Activated naive CD4-positive, alpha-beta T cell treated with anti-CD3 and anti-CD28 coated beads, Interleukin-2, amount 50 U/mL, for 72 hours (primary cell): ENCODE measurements at regions not wholly inside any gene's neighbourhood (a gene's known extent, or its start where the extent isn't known, plus 50 kb on each side); places are given as distances from the start of the nearest gene placed in this dataset.

ENCODE experiments used
- ATAC-seq, 2 donors: fragments of 150-1000 bp; cut with Tn5 transposase; 2 replicates each; pipeline ENCODE4 v1.10.0; 2021; ENCODE audit warnings: mild to moderate bottlenecking in 2 of 2, moderate library complexity in 2 of 2
- DNase-seq, 2 donors: peaks; one replicate each; pipeline ENCODE4 v3.0.0; 2021 to 2022; ENCODE audit warnings: low spot score in 2 of 2
- H3K27ac Mint-ChIP-seq, 2 donors: one replicate each; pipeline ENCODE4 v1.8.0; 2022; ENCODE audit warnings: mild to moderate bottlenecking in 2 of 2, mixed read lengths in 2 of 2
- H3K36me3 Mint-ChIP-seq, 2 donors: one replicate each; pipeline ENCODE4 v1.8.0; 2022; ENCODE audit warnings: mixed read lengths in 2 of 2
- H3K9me3 Mint-ChIP-seq, 2 donors: one replicate each; pipeline ENCODE4 v1.8.0; 2022; ENCODE audit warnings: mixed read lengths in 2 of 2

DNA sequence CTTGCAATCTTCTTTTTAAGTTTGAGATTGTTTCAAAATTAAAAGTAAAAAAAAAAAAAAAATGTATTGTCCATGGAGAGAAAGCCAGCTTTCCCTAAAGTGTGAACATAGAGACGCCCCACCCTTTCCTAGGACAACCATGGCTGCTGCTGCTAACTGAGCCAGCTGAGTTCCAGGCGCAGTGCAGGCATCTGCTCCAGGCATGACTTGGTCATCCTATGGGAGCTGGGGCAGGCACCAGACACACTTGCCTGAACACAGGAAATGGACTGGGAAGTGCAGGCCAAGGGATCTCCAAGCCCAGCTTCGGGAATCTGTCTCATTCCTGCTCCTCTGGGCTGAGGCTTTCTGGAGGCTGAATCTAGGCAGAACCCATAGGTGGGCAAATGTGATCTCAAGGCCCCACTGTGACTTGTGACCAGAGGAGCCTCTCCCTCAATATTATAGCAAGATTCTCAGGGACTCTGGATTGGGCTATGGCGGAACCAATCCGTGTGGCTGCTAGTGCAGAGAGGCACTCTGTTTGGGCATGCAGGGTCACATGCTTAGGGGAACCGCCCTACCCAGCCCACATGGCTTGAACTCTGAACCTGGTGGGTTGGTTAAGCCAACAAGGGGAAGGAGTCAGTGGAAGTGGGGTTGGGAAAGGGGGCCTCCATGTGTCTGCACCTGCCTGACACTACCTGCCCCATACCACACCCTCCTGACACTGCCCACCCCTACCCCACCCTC is 138.2 kb upstream of the CST7 start:
- no peak overlapping the region for H3K27ac Mint-ChIP-seq
- H3K36me3 Mint-ChIP-seq = no peaks in the 10 kb centered on the region

DNA sequence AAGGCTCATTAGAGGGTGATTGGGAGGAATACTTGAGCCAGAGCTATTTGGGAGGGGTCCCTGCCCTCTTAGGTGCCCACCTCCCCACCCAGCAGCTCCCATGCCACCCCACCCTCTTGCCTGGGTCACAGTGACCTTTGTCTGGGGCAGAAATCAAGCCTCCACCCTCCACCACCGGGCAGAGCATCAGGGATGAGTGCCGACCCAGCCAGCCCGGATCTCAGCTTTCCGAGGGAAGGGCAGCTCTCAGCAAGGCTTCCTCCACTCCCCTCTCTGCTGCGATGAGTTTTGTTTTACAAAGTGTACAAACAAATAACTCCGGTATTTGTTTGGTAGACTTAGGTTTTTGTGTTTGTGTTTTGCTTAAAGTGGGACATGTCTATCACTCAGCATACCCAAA is 136.7 kb upstream of the CST7 start:
- ATAC-seq = no peak
- Mint-ChIP-seq H3K9me3 (peaks cover 0 to 4% of the 10 kb centered on the region in 2 donors), H3K36me3 (no peaks in the 10 kb centered on the region), H3K27ac (no peak overlapping the region)
- no peak for DNase-seq

More for the DNA sequence above, 138.2 kb upstream of the CST7 start:
- DNase-seq = no peak
- ATAC-seq = no peak
- peaks cover 0 to 4% of the 10 kb centered on the region in 2 donors for H3K9me3 Mint-ChIP-seq

DNA sequence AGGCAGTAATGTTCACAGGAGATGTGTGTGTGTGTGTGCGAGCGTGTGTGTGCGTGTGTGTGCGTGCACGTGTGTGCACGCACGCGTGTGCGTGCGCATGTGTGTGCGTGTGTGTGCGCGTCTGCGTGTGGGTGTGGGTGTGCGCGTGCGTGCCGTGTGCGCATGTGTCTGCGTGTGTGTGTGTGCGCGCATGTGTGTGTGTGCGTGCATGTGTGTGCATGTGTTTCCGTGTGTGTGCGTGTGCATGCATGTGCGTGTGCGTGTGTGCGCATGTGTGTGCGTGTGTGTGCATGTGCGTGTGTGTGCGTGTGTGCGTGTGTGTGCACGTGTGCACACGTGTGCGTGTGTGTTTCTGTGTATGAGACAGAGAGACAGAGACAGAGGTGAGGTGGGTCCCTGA is 136.0 kb upstream of the CST7 start:
- DNase-seq (no peak), ATAC-seq (no peak)
- H3K9me3 Mint-ChIP-seq = peaks cover 0 to 4% of the 10 kb centered on the region in 2 donors
- no peaks in the 10 kb centered on the region for H3K36me3 Mint-ChIP-seq
- no peak overlapping the region for H3K27ac Mint-ChIP-seq

DNA sequence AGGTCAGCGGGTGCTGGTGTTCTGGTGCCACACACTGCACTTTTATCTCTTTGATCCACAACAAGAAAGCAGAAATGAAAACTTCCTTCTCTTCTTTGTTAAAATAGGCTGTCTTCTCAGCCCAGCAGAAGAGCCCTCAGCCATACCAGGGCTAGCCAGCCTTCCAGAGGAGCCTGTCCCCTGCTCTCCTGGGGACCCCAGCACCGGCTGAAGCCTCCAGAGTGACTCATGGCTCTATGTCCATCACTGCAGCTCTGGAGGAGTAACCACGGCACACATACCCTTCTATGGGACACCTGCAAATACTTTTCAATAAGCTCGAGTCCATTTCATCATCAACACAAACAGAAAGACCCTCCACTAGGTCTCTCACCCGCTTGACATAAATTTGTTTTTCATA is 135.6 kb upstream of the CST7 start:
- no peaks in the 10 kb centered on the region for H3K36me3 Mint-ChIP-seq
- DNase-seq = no peak
- ATAC-seq = no peak
- H3K27ac Mint-ChIP-seq = no peak overlapping the region
- peaks cover 0 to 4% of the 10 kb centered on the region in 2 donors for H3K9me3 Mint-ChIP-seq

DNA sequence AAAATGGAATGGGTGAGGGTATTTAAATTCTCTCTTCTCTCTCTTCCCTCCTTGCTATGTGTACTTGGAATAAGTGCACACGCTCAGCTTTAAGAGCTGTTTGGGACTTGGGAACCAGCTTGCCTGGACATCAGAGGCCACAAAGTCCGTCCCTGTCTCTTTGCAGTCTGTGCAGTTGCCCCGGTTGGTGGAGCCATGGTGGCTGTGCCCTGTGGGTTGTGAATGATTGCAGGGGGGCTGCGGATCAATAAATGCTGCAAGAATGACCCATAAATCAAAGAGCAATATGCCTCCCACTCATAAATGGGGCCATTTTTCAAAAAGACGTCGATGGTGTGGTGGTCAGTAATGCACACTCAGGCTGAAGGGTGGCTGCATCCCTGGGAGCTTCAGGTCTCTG is 135.1 kb upstream of the CST7 start:
- H3K9me3 Mint-ChIP-seq = peaks cover 0 to 4% of the 10 kb centered on the region in 2 donors
- no peak overlapping the region for H3K27ac Mint-ChIP-seq
- DNase-seq (no peak), ATAC-seq (no peak)
- no peaks in the 10 kb centered on the region for H3K36me3 Mint-ChIP-seq

DNA sequence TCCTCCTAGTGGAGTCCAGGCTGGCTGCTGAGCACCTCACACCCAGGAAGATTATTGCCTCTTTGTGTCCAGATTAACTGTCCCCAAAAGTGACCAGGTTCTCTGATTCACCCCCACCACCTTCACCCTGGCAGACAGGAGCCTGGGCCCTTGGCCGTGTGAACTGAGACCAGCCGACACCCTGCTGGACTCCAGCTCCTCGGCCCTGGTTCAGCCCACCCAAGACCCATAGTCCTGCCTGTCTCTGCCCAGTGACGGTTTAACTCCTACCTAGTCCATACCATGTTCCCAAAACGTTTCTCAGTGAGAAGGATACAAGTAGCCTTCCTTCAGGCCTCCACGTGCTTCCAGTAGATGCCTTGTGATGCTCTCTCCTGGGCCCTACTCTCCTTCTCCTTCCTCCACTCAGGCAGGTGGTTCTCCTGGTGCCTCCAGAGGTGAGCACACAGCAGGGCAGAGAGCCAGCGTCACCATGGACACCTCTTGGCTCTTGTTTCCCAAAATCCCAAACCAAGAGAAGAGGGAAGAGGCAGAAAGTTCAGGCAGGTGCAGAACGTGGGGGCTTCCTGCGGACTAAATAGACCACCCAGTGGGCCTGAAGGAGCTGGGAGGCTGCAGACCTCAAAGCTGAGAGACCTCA is 134.4 kb upstream of the CST7 start:
- ATAC-seq (no peak), DNase-seq (no peak)
- Mint-ChIP-seq H3K9me3 (peaks cover 0 to 4% of the 10 kb centered on the region in 2 donors), H3K27ac (no peak overlapping the region), H3K36me3 (no peaks in the 10 kb centered on the region)

DNA sequence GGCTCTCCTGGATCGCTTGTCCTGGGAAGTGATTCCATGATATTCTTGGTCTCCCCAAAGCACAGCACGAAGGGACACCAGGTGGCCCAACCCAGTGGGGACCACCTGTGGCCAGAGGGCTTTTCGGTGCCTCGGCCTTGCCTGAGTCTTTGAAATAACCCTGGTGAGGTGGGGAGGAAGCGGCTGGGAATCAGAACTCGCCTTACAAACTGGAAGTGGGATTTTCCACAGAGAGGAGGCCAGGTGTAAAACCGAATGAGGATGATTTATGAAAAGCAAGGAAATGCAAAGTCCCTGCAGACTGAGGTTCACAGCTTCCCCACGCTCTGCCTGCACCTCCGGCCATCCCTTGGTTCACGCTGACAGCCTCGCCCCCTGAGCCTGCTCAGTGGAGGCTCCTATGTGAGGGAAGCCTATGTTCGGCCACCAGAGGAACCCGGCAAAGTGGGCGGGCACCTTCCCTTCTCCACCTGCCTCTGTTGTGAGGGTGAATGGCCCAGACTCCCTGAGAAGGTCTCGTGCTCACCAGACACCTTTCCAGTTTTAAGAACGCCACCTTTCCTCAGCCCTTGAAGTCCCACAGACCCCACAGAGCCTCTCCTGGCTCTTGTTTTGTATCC is 133.8 kb upstream of the CST7 start:
- ATAC-seq (no peak), DNase-seq (no peak)
- H3K9me3 Mint-ChIP-seq = peaks cover 0 to 4% of the 10 kb centered on the region in 2 donors
- H3K27ac Mint-ChIP-seq = no peak overlapping the region
- no peaks in the 10 kb centered on the region for H3K36me3 Mint-ChIP-seq

DNA sequence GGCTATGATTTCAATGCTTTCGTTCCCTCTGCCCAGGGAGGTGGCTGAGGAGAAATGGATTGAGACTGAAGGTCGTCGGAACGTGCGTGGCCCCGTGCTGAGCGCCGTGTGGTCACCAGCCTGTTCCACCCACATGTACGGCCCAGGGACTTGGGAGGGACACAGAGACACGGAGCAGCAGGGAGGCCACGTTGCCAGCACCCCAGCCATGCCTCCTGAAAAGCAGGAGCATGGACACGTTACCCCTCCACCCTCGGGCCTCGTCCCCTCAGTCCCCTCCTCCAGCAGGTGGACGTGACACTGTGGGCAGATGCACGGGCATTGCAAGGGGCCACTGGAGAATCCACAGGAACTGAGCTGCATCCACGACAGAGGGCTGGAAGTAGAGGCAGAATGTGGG is 133.1 kb upstream of the CST7 start:
- DNase-seq (no peak), ATAC-seq (no peak)
- Mint-ChIP-seq H3K27ac (no peak overlapping the region), H3K9me3 (peaks cover 0 to 4% of the 10 kb centered on the region in 2 donors), H3K36me3 (no peaks in the 10 kb centered on the region)

DNA sequence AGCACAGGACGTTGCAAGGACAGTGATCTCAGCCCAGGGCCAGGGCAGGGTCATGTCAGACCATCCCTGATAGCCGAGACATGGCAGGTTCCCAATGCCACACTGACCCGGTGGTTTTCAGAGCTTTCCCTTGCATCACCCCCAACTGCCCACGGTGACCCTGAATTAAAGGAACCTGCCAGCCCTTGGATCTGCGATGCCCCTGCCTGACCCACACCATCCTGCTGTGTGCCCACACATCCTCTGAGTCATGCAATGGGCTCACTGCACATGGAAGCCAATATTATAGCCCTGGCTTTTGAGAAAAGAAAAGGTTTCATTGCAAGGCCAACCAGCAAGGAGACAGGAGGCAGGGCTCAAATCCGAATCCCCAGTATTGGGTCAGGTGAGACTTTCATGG is 132.6 kb upstream of the CST7 start:
- Mint-ChIP-seq H3K9me3 (peaks cover 0 to 4% of the 10 kb centered on the region in 2 donors), H3K27ac (peak overlapping the region in 1 of 2 donors; percentile 9), H3K36me3 (no peaks in the 10 kb centered on the region)
- DNase-seq (no peak), ATAC-seq (no peak)

DNA sequence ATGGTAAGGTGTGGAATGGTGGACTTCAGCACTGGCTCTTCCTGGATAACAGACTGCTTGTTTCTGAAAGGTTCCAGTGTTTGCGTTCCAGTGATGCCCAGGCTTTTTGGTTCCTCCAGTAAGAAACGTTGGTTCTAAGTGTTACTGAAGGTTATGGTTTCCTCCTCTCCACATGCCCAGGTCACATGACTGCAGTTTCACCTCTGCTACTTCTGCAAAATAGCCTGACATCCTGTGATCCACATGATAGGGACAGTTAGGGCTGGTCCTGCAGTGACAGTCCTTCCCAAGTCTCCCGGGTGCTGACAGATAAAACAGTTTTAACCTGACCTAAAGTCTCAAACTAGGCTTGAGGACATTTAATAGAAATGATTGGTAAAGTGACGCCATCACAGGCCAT is 132.2 kb upstream of the CST7 start:
- Mint-ChIP-seq H3K9me3 (peaks cover 0 to 4% of the 10 kb centered on the region in 2 donors), H3K27ac (no peak overlapping the region), H3K36me3 (no peaks in the 10 kb centered on the region)
- ATAC-seq = no peak
- no peak for DNase-seq

DNA sequence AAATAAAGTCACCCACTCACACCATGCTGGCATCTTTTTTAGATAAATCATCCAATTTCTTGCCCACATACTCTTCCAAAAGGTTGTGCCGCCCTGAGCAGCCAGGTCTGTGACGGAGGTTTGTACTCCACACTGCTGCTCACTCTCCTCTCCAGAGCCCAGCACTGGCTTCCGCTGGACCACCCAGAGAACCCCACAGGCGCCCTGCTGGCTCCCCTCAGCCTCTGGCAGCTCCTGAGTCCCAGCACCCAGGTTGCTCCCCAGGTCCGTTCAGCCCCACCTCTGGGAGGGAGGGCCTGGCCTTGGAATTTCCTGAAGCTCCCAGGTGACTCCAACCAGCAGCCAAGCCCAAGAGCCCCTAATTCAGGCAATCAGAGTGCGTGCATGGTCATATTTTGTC is 131.7 kb upstream of the CST7 start:
- DNase-seq = no peak
- ATAC-seq = no peak
- Mint-ChIP-seq H3K27ac (no peak overlapping the region), H3K9me3 (peaks cover 0 to 4% of the 10 kb centered on the region in 2 donors), H3K36me3 (no peaks in the 10 kb centered on the region)

DNA sequence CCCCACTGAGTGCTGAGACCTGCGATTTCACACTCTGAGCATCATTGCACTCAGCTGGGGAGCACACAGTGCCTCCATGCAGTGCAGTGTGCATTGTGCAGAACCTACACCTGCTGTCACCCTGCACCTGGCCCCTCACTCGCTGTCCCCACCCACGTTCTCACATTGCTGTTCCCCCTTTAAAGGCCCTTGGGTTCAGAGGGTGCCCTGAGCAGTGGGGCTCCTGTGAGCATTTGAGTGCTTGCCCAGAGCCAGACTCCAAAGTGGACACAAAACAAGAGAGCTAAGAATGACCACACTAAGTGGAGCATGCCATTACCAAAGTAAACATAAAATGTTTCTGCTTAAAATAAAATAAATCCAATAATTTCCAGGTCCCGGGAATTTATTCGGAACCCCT is 131.0 kb upstream of the CST7 start:
- no peaks in the 10 kb centered on the region for H3K9me3 Mint-ChIP-seq
- no peak for DNase-seq

DNA sequence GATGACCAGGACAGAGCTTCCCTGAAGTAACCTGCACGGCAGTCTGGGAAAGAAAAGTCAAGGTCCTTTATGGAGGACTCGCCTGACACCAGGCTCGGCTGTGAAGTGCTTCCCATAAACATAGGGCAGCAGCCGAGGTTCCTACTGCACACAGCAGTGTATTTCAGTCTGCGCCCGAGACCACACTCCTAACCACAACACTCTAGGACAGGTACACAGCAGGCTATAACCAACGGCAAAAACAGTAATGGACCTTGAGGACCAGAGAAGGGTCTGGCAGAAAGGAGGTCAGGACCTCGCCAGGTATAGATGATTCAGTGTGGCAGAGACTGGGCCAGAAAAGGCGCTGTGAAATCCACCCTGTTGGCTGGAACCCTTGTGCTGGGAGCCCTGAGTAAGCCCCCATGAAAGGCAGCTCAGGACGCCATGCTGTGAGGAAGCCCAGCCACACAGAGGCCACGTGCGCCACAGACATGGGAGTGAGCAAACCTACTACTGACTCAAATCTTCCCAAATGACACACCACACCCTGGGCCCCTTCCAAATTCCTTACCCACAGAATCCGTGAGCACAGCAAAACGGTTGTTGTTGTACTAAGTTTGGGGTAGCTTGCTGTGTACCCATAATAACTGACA is 129.6 kb upstream of the CST7 start:
- DNase-seq (no peak), ATAC-seq (no peak)
- H3K9me3 Mint-ChIP-seq = no peaks in the 10 kb centered on the region
- no peak overlapping the region for H3K27ac Mint-ChIP-seq
- no peaks in the 10 kb centered on the region for H3K36me3 Mint-ChIP-seq

More for the DNA sequence above, 131.0 kb upstream of the CST7 start:
- no peak for ATAC-seq
- Mint-ChIP-seq H3K27ac (no peak overlapping the region), H3K36me3 (no peaks in the 10 kb centered on the region)

DNA sequence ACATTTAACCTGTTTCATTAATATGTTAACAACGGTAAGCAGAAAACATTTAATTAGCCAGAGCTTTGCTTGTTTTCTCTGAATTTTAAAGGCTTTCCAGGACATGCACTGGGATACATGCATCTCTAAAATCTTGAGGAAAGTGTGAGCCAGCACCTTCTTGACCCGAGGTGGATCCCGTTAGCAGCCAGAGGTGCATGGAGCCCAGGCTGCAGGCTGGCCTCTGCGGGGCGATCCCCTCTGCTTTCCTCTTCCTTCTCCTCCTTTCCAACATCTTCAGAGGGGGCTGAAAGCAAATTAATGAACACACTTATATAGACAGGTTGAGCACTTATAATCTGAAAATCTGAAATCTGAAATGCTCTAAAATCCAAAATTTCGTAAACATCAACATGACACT is 128.7 kb upstream of the CST7 start:
- Mint-ChIP-seq H3K36me3 (no peaks in the 10 kb centered on the region), H3K27ac (no peak overlapping the region), H3K9me3 (no peaks in the 10 kb centered on the region)
- ATAC-seq (no peak), DNase-seq (no peak)

DNA sequence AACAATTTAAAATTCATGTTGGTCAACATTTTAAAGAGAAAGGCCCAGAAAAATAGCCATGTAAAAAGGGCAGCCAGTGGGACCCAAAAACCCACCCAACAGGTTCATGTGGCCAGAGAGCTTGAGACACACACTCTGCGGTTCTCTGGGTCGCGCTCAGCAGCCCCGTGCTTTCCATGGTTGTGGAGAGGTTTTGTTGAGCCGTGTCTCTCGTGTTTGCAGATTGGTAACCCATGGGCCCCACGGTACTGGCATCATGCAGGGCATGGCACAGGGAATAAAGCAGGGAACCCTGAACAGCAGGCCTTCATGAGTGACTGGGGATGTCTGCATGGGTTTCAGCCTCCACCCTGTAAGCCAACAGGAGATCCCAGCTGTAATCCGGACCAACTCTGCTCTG is 127.7 kb upstream of the CST7 start:
- no peaks in the 10 kb centered on the region for H3K9me3 Mint-ChIP-seq
- DNase-seq (peak in 1 of 2 donors; percentile 1), ATAC-seq (no peak)
- no peaks in the 10 kb centered on the region for H3K36me3 Mint-ChIP-seq
- no peak overlapping the region for H3K27ac Mint-ChIP-seq

DNA sequence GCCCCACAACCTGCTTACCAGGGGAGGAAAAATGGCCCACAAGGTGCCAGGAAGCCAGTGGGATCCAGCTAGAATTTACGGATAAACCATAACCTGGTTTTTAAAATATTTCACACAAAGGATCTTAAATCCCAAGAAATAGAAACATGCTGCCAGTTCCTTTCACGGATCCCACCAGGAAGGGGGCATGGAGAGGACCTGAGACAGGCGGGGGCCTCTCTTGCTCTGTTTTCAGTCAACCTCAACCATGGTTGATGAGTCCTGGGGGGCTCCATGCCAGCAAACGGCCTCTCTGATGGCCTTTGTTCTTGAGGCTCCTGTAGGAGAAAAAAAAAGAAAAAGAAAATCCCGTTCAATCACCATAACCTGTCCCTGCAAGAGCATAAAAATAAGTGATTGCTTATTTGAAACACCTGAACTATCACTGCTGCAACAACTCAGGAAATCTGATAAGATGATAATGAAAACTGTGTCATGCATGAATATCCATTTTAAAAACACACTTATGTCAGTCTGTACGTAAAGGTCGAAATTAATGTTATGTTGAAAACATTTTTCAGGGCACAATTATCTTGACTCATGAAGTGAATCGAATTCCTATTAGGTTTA is 125.8 kb upstream of the CST7 start:
- ATAC-seq (no peak), DNase-seq (peak in 1 of 2 donors; percentile 3)
- H3K36me3 Mint-ChIP-seq = no peaks in the 10 kb centered on the region
- H3K9me3 Mint-ChIP-seq = no peaks in the 10 kb centered on the region
- no peak overlapping the region for H3K27ac Mint-ChIP-seq
